GM08714 (cell line): ENCODE measurements at regions not wholly inside any gene's neighbourhood (a gene's known extent, or its start where the extent isn't known, plus 50 kb on each side); places are given as distances from the start of the nearest gene placed in this dataset.

Source experiments
- H3K4me3 ChIP-seq: fragments of 200-500 bp; sonication (Bioruptor generic); 2 replicates; pipeline ENCODE4 v1.5.1; 2014; ENCODE audit warnings: mild to moderate bottlenecking, low read length, inconsistent platforms
- ZNF274 ChIP-seq: IDR thresholded peaks from 2 replicates; pipeline ENCODE4 v1.6.1; 2012; ENCODE audit warnings: mild to moderate bottlenecking, low read depth, low read length

DNA sequence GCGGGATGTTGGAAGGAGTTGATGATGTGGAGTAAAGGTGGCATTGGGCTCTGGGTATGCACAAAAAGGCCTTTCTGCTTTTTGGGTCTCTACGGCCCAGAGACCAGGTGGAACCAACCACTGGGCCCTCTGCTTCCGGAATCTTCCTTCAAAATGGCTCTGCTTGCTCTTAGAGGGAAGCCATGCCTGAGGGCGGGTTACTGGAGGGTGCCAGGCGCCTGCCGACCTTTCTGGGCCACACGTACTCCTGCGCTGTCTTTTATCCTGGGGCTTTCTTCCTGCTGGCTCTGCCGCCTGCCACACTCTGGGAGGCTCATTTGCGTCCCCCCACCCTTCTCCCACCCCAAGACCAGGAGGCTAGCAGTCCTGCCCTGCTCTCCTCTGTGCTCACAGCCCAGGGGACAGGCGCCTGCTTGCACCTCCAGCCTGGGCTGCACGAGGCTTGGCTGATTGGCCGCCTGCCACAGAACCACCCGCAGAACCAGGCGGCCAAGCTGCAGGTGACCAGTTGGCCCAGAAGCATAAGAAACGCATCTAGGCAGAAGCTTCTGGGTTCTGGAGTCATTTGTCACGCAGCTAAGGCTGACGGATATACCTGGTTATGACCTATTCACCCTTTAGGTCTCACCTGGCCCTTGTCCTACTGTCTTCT lies 536.9 kb downstream of the TBC1D22A start:
- H3K4me3 ChIP-seq = no peak overlapping the region
- no peak for TF ChIP-seq ZNF274

DNA sequence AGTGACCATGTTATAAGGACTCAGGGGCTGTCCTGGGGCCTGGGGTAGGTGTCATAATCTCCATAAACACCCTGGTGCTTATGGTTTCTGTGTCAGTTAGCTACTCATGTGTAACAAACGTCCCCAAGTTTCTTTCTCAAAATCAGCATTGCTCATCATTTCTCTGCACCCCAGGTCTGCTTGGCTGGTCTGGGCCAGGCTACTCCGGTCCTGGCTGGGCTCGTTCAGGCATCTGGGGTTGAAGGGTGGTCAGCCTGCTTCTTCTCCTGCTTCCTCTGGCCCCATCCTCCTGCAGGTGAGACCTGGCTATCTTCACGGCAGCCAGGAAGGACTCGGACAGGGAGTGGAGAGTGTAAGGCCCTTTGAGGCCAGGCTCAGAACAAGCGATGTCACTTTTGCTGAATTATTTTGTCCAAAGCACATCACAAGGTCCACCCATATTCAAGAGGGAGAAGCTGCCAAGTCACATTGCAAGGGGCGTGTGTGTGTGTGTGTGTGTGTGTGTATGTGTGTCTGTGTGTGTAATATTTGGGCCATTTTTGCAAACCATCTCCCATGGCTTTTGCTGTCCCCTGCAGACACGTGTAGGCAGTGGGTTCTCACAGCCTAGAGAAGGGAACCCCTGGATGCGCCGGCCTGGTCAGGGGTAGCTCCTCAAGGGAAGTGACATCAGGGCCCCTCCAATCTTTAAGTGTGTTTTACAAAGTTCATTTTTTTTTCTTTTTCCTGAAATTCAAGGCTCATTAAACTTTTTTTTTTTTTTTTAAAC lies 535.8 kb downstream of the TBC1D22A start:
- no peak overlapping the region for H3K4me3 ChIP-seq
- TF ChIP-seq ZNF274 = no peak

GRCh38 chr22:47297261-47298016 lies 535.0 kb downstream of the TBC1D22A start:
- no peak overlapping the region for H3K4me3 ChIP-seq
- TF ChIP-seq ZNF274 = no peak

GRCh38 chr22:47296405-47297260 lies 534.2 kb downstream of the TBC1D22A start:
- H3K4me3 ChIP-seq = no peak overlapping the region
- TF ChIP-seq ZNF274 = no peak

GRCh38 chr22:47295982-47296381 lies 533.5 kb downstream of the TBC1D22A start:
- TF ChIP-seq ZNF274 = no peak
- H3K4me3 ChIP-seq = no peak overlapping the region

DNA sequence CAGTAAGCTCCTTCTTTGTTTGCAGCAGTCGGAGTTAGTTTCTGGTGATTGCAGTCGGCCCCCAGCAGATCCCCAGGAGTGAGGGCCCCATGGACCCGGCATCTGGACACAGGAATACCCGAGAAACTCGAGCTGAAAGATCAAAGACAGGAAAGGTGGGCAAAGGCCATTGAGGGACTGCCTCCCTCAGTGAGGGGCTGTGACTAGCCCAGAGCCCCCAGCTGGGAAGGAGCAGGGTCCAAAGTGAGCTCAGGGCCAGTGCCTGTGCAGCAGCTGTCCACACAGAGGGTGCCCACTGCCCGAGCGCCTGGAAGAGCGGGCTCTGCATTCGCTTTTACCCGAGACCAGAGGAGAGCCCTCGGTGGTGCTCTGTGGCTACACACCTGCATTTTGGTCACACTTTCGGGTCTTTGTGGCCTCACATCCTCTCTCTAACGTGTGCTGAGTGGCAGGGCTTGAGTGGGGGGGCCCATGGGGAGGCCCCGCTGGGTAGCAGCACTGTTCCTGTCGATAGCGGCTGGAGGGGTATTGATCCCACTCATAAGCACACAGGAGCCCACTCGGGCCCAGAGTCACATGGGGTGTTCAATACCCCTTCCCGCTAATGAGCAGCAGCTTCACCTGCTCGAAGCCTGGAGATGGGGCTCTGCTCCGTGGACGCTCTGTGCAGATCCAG lies 532.9 kb downstream of the TBC1D22A start:
- no peak for TF ChIP-seq ZNF274
- H3K4me3 ChIP-seq = no peak overlapping the region

DNA sequence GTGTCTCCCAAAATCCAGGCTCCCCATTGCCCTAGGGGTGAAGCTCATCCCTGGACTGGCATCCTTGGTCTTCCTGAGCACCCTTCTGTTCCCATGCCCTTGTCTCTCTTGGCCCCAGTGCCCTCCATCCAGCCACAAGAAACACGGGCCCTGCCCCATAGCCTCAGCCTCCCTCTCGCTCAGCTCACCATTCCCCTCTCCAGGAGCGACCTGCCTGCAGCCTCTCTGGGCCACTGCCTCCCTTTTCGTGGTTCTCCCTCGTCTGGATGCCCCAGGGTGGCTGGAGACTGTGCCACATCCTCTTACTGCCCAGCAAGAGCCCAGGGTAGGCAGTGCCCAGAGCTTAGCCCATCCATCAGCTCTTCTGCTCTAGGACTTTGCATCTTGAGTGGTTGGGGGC lies 532.1 kb downstream of the TBC1D22A start:
- H3K4me3 ChIP-seq = no peak overlapping the region
- TF ChIP-seq ZNF274 = no peak

DNA sequence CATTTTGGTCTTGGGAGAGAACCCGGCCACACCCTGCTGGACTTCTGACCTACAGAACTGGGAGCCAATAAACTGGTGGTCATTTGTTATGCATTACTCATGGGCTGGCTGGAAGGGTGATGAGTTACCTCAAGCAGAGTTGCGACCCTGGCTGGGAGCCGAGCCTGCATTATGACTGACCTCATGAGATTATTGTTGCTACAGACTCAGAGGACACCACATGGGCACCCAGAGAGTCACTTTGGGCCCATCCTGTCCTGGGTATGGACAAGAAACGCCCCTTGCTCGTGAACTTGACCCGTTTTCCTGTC lies 531.7 kb downstream of the TBC1D22A start:
- H3K4me3 ChIP-seq = no peak overlapping the region
- TF ChIP-seq ZNF274 = no peak

- no peak overlapping the region for H3K4me3 ChIP-seq
- no peak for TF ChIP-seq ZNF274
Observed at GRCh38 chr22:47293368-47294221, 531.1 kb downstream of the TBC1D22A start.

DNA sequence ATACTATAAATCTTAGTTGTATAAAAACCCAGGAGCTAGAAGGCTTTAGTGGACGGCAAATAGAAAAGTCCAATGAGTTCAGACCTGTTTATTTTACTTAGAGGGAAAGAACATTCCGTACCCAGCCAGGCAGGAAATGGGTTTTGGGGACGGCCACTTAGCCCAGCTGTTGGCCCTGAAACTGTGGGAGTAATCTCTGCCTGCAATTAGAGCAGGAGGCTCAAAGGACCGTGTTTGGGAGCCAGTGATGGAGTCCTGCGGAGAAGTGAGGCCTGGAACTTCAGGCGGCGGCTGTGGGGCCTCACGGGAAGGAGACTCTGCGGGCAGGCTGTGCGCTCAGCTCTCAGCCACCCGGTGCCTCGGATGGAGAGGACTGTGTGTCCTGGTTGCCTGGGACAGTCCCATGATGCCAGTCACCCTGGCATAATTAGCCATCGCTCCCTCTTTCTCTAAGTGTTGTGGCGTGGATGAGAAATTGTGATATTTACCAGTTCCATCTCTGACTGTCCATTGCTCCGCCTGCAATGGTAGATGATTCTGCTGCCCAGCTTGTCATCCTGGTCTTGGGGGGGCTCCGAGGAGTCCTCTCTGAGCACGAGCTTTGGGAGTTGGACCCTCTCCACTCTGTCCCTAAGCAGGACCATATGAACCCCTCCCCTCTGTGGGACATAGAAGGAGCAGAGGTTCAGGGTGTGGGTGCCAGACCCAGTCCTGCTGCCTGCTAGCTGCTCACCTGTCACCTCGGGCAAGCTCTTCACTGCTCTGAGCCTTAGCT lies 530.3 kb downstream of the TBC1D22A start:
- no peak for TF ChIP-seq ZNF274

DNA sequence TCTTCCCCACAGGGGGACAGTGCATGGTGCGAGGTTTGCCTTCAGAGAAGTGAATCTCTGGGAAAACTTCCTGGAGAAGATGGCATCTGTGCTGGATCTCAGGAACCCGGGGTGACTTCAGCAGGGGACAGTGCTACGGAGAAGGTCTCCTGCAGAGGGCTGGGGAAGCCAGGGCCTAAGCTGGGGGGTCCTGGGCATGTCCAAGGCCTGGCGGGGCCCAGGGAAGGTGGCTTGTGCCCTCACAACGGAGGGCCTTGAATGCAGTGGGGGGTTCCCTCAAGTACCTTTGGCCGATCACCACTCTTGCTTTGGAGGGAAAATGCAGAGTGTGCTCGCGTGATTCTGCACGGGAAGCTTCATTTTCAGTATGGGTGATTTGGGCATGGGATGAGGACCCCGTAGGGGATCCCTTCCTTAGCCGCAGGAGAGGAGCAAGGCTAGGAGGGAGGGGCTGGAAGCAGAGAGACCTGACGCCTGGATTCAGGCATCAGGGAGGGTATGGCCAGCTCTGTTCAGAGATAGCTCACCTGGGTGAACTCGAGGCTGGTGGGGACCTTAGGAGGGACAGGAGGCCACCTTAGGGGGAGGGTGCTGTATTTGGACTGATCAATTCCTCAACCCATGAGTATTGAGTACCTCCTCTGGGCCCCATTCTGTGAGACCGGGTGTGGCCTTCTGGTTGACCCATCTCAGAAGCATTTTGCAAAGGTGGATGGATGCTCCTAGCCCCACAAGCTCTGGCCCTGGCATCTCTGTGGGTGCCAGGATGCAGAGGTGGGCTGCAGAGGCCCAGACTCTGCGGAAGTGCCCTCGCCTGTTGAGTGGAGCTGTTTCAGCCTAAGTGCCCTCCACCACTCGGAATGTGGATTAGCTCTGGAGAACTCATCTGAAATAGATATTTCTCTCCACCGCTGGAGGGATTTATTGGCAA lies 529.4 kb downstream of the TBC1D22A start:
- no peak overlapping the region for H3K4me3 ChIP-seq

More for the DNA sequence above, 530.3 kb downstream of the TBC1D22A start:
- no peak overlapping the region for H3K4me3 ChIP-seq

More for the DNA sequence above, 529.4 kb downstream of the TBC1D22A start:
- no peak for TF ChIP-seq ZNF274
